ENCODE measurements at regions not wholly inside any gene's neighbourhood (a gene's known extent, or its start where the extent isn't known, plus 50 kb on each side); places are given as distances from the start of the nearest gene placed in this dataset.

DNA sequence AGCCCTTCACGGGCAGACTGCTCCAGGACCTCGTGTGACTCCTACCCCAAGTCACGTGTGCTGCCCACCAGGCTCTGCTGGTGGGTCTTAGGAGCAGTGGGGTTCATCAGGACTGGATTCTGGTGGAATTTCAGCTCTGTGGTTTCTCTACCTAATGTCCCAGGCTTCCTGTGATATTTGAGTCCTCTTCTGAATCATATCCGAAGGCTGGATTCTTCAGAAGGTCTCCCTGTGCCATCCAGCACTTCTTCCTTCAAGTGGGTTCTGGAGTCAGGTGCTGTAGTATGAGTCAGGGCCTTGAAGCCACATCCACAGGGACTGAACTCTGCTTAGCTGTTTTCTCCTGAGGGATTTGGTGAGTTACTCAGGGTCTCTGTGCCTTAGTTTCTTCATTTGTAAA, 850.2 kb upstream of the CELF4 start:
- no peaks in the 10 kb centered on the region for H3K79me2 ChIP-seq (ENCODE audit: control insufficient read depth in 1 of 2, insufficient read depth in 2 of 2, low read length in 2 of 2)
- H3K4me3 ChIP-seq (ENCODE audit: extremely low read depth in 1 of 4, insufficient read depth in 2 of 4, low read depth in 3 of 4, low read length in 4 of 4): no peak overlapping the region
- no peak overlapping the region for H2AFZ ChIP-seq (ENCODE audit: low read length)
- no peak overlapping the region for H2BK120ac ChIP-seq (replicated peaks; ENCODE audit: low read depth, low read length)
- H3K27me3 ChIP-seq (replicated peaks in 1 of 4; ENCODE audit: control insufficient read depth in 3 of 4, extremely low read depth in 1 of 4, insufficient read depth in 3 of 4, low read length in 3 of 4): no peaks in the 10 kb centered on the region
- H2AK5ac ChIP-seq (ENCODE audit: low read depth, low read length): no peak overlapping the region
- no peaks in the 10 kb centered on the region for H3K79me1 ChIP-seq (ENCODE audit: low read depth, low read length)
- no peak overlapping the region for H3K18ac ChIP-seq (ENCODE audit: extremely low read depth, low read length)
- no peak overlapping the region for H3K4me2 ChIP-seq (ENCODE audit: insufficient read depth in 1 of 2, low read depth in 2 of 2, low read length in 2 of 2)
- no peak overlapping the region for H2BK5ac ChIP-seq (ENCODE audit: low read depth, low read length)
- H3K56ac ChIP-seq (replicated peaks; ENCODE audit: insufficient read length, low read depth, low read length): no peak overlapping the region
- H3K23ac ChIP-seq (ENCODE audit: insufficient read length): no peak overlapping the region
- H2BK12ac ChIP-seq (ENCODE audit: low read depth, low read length): no peak overlapping the region
- no peak overlapping the region for H4K91ac ChIP-seq (replicated peaks; ENCODE audit: insufficient read length, low read length)
- CTCF ChIA-PET (ENCODE audit: partially characterized antibody): interaction anchor here (1.4 kb wide), 1 partner anchor 14 kb away, joined by 3 read pairs; no protein-coding TSS in a partner anchor
- DNase-seq (ENCODE audit: low read depth in 1 of 2, low spot score in 2 of 2) (no peak), FAIRE-seq (no peak)
- no peaks in the 10 kb centered on the region for H3K36me3 ChIP-seq (ENCODE audit: control insufficient read depth in 2 of 4, insufficient read depth in 4 of 4, low read length in 3 of 4)
- WGBS, 2 experiments (ENCODE audit: extremely low coverage in 1 of 2, insufficient coverage in 1 of 2, insufficient read length in 1 of 2, insufficient replicate concordance in 2 of 2, low coverage in 1 of 2, low lambda C conversion rate in 2 of 2, missing lambda C conversion rate in 1 of 2): 95% methylated on average over 4 of the region's 4 CpGs; no CpG with 5 or more reads in 1 of the 2 experiments
- no peaks in the 10 kb centered on the region for H4K20me1 ChIP-seq (replicated peaks in 1 of 2; ENCODE audit: control insufficient read depth in 1 of 2, insufficient read depth in 2 of 2, low read length in 2 of 2)
- H3K23me2 ChIP-seq (ENCODE audit: low read depth, low read length): no peaks in the 10 kb centered on the region
- H2BK15ac ChIP-seq (ENCODE audit: low read length): no peak overlapping the region
- H3K9ac ChIP-seq (replicated peaks in 1 of 4; ENCODE audit: extremely low read depth in 1 of 4, low read depth in 3 of 4, low read length in 3 of 4): no peak overlapping the region
- H3K4ac ChIP-seq (replicated peaks; ENCODE audit: insufficient read length, low read depth, low read length): no peak overlapping the region
- H3K4me1 ChIP-seq (replicated peaks in 1 of 4; ENCODE audit: control insufficient read depth in 3 of 4, insufficient read depth in 4 of 4, low read length in 3 of 4): no peaks in the 10 kb centered on the region
- H3K14ac ChIP-seq (ENCODE audit: insufficient read length): no peak overlapping the region
- no peak overlapping the region for H3K27ac ChIP-seq (ENCODE audit: low read depth, low read length)
- POLR2A ChIA-PET (ENCODE audit: partially characterized antibody): no interaction called here
- H3K9me3 ChIP-seq (ENCODE audit: insufficient read depth in 2 of 2, low read depth in 1 of 2, low read length in 1 of 2): no peaks in the 10 kb centered on the region
- no peak overlapping the region for H2BK20ac ChIP-seq (ENCODE audit: low read length)
- H4K5ac ChIP-seq (ENCODE audit: insufficient read length, low read depth, low read length): no peak overlapping the region
- no peak overlapping the region for H4K8ac ChIP-seq (ENCODE audit: extremely low read depth, insufficient read depth, low read length)
- TF ChIP-seq POLR2AphosphoS5 (IDR thresholded peaks at IDR 0.05; ENCODE audit: low read depth, low read length) (no peak), SUZ12 (IDR thresholded peaks at IDR 0.05; ENCODE audit: low read length) (no peak), POLR2A (IDR thresholded peaks at IDR 0.05; ENCODE audit: control extremely low read depth in 1 of 2, low read depth in 2 of 2, low read length in 2 of 2) (no peak), CBX8 (IDR thresholded peaks at IDR 0.05; ENCODE audit: borderline replicate concordance, low read depth, low read length) (no peak), RAD21 (IDR thresholded peaks at IDR 0.05 in 1 of 2, conservative IDR thresholded peaks at IDR 0.05 in 1 of 2; ENCODE audit: low read depth in 2 of 2, low read length in 2 of 2) (no peak), NANOG (IDR thresholded peaks at IDR 0.05; ENCODE audit: insufficient read depth, low read depth, low read length, poor library complexity, severe bottlenecking) (no peak), BCL11A (IDR thresholded peaks at IDR 0.05; ENCODE audit: low read depth in 2 of 2, low read length in 2 of 2) (no peak), HDAC2 (IDR thresholded peaks at IDR 0.05; ENCODE audit: borderline replicate concordance in 1 of 2, low read depth in 2 of 2, low read length in 2 of 2) (no peak), GABPA (IDR thresholded peaks at IDR 0.05; ENCODE audit: borderline replicate concordance, insufficient read depth, low read length) (no peak), KDM4A (IDR thresholded peaks at IDR 0.05; ENCODE audit: low read depth, low read length, severe bottlenecking) (no peak)
- TF ChIP-seq, protein P1, sequence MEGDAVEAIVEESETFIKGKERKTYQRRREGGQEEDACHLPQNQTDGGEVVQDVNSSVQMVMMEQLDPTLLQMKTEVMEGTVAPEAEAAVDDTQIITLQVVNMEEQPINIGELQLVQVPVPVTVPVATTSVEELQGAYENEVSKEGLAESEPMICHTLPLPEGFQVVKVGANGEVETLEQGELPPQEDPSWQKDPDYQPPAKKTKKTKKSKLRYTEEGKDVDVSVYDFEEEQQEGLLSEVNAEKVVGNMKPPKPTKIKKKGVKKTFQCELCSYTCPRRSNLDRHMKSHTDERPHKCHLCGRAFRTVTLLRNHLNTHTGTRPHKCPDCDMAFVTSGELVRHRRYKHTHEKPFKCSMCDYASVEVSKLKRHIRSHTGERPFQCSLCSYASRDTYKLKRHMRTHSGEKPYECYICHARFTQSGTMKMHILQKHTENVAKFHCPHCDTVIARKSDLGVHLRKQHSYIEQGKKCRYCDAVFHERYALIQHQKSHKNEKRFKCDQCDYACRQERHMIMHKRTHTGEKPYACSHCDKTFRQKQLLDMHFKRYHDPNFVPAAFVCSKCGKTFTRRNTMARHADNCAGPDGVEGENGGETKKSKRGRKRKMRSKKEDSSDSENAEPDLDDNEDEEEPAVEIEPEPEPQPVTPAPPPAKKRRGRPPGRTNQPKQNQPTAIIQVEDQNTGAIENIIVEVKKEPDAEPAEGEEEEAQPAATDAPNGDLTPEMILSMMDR (IDR thresholded peaks at IDR 0.05; ENCODE audit: control extremely low read depth in 1 of 3, insufficient read depth in 1 of 3, low read depth in 1 of 3, low read length in 3 of 3): no peak

Measured in H1 (cell line).